Head of caudate nucleus (tissue), 42 donors: ENCODE measurements at regions not wholly inside any gene's neighbourhood (a gene's known extent, or its start where the extent isn't known, plus 50 kb on each side); places are given as distances from the start of the nearest gene placed in this dataset.
"Not testable (repeated sequence)": the region's sequence is repeated elsewhere in the genome, so short reads cannot be mapped to it uniquely, and the experiment has no call there.

Experiments
- DNase-seq, 42 donors: peaks; one replicate each; pipeline versions ENCODE4 v3.0.0 to v3.0.0-alpha.2; 2020 to 2021; ENCODE audit warnings: mixed read lengths in 7 of 42
- intact Hi-C: fragments of 100-400 bp; cut with DNase I; formaldehyde crosslinking; loops from one replicate; pipeline ENCODE4 v1.15.0; 2022

- DNase-seq, intact Hi-C loops: not testable (repeated sequence)
These were observed 130.5 kb upstream of the ZNF469 start for GRCh38 chr16:88252057-88252794.

- intact Hi-C loops, DNase-seq: not testable (repeated sequence)
These were observed 124.6 kb upstream of the ZNF469 start for GRCh38 chr16:88258141-88258540.

- intact Hi-C loops = not testable (repeated sequence)
- DNase-seq = peak in 1 of 42 donors; percentile 24
These were observed 123.8 kb upstream of the ZNF469 start for GRCh38 chr16:88258764-88259525.

GRCh38 chr16:88259538-88259937 lies 123.2 kb upstream of the ZNF469 start:
- intact Hi-C loops = not testable (repeated sequence)

GRCh38 chr16:88260146-88260545 lies 122.6 kb upstream of the ZNF469 start:
- intact Hi-C loops = not testable (repeated sequence)
- peak in 1 of 42 donors; percentile 19 for DNase-seq

More at GRCh38 chr16:88259538-88259937, 123.2 kb upstream of the ZNF469 start:
- DNase-seq = peak in 1 of 42 donors; percentile 1

- intact Hi-C loops = not testable (repeated sequence)
- DNase-seq = peak in 1 of 42 donors; percentile 23
These were observed 121.7 kb upstream of the ZNF469 start for GRCh38 chr16:88260881-88261665.

- intact Hi-C loops = not testable (repeated sequence)
- DNase-seq = peak in 1 of 42 donors; percentile 21
These were observed 120.7 kb upstream of the ZNF469 start for GRCh38 chr16:88261814-88262605.

- DNase-seq = peak in 1 of 42 donors; percentile 28
- intact Hi-C loops = not testable (repeated sequence)
These were observed 119.7 kb upstream of the ZNF469 start for GRCh38 chr16:88262858-88263563.

GRCh38 chr16:88263681-88264287 lies 119.0 kb upstream of the ZNF469 start:
- DNase-seq = peak in 1 of 42 donors; percentile 3
- intact Hi-C loops = not testable (repeated sequence)

- peak in 29 of 42 donors; percentile 11 to 82 (median 40) for DNase-seq
- intact Hi-C loops = no loop called here
These were observed 118.0 kb upstream of the ZNF469 start for GRCh38 chr16:88264641-88265285.

- DNase-seq = peak in 1 of 42 donors; percentile 16
- intact Hi-C loops = not testable (repeated sequence)
These were observed 117.3 kb upstream of the ZNF469 start for GRCh38 chr16:88265286-88265938.

- intact Hi-C loops = not testable (repeated sequence)
- peak in 1 of 42 donors; percentile 3 for DNase-seq
These were observed 116.7 kb upstream of the ZNF469 start for GRCh38 chr16:88266036-88266435.

- intact Hi-C loops = not testable (repeated sequence)
- DNase-seq = peak in 6 of 42 donors; percentile 4 to 35 (median 13)
These were observed 115.7 kb upstream of the ZNF469 start for GRCh38 chr16:88266935-88267551.

GRCh38 chr16:88268186-88268970 lies 114.4 kb upstream of the ZNF469 start:
- intact Hi-C loops = not testable (repeated sequence)
- DNase-seq = peak in 1 of 42 donors; percentile 29

GRCh38 chr16:88270171-88270790 lies 112.5 kb upstream of the ZNF469 start:
- peak in 1 of 42 donors; percentile 16 for DNase-seq
- intact Hi-C loops = not testable (repeated sequence)
